Neural progenitor cell (in vitro differentiated cells): ENCODE measurements at regions not wholly inside any gene's neighbourhood (a gene's known extent, or its start where the extent isn't known, plus 50 kb on each side); places are given as distances from the start of the nearest gene placed in this dataset.

ENCODE experiments used
- DNase-seq: peaks from one replicate; pipeline ENCODE4 v3.0.0-alpha.2; 2016; ENCODE audit warnings: low spot score
- H2AFZ ChIP-seq: fragments of 200-600 bp; sonication (generic); replicated peaks from 2 replicates; pipeline ENCODE4 v1.6.1; 2016; ENCODE audit warnings: antibody characterized with exemption
- H3F3A ChIP-seq: fragments of 200-600 bp; sonication (generic); 2 replicates; pipeline ENCODE4 v1.6.1; 2016; ENCODE audit warnings: antibody characterized with exemption, low read depth
- H3K27ac ChIP-seq: fragments of 200-600 bp; sonication (generic); 2 replicates; pipeline ENCODE4 v1.5.1; 2016; ENCODE audit warnings: mild to moderate bottlenecking
- H3K27me3 ChIP-seq: fragments of 200-600 bp; sonication (generic); 2 replicates; pipeline ENCODE4 v1.6.1; 2016; ENCODE audit warnings: mild to moderate bottlenecking, moderate library complexity
- H3K36me3 ChIP-seq: fragments of 200-600 bp; sonication (generic); 2 replicates; pipeline ENCODE4 v1.5.1; 2016
- H3K4me1 ChIP-seq: fragments of 200-600 bp; sonication (generic); 2 replicates; pipeline ENCODE4 v1.6.1; 2016; ENCODE audit warnings: mixed run types
- H3K4me2 ChIP-seq: fragments of 200-600 bp; sonication (generic); 2 replicates; pipeline ENCODE4 v1.6.1; 2016
- H3K4me3 ChIP-seq: fragments of 200-600 bp; sonication (generic); 2 replicates; pipeline ENCODE4 v1.5.1; 2016
- H3K79me2 ChIP-seq: fragments of 200-600 bp; sonication (generic); 2 replicates; pipeline ENCODE4 v1.6.1; 2016; ENCODE audit warnings: low read depth
- H3K9ac ChIP-seq: fragments of 200-600 bp; sonication (generic); 2 replicates; pipeline ENCODE4 v1.6.1; 2016
- H3K9me3 ChIP-seq: fragments of 200-600 bp; sonication (generic); 2 replicates; pipeline ENCODE4 v1.5.1; 2016; ENCODE audit warnings: low read depth
- H4K20me1 ChIP-seq: fragments of 200-600 bp; sonication (generic); 2 replicates; pipeline ENCODE4 v1.6.1; 2016; ENCODE audit warnings: low read depth
- H3K27ac Mint-ChIP-seq: 3 replicates; pipeline ENCODE4 v1.8.0; 2021; ENCODE audit warnings: mixed read lengths
- H3K27me3 Mint-ChIP-seq: 2 replicates; pipeline ENCODE4 v1.8.0; 2022; ENCODE audit warnings: low read depth, mild to moderate bottlenecking, inconsistent platforms, moderate library complexity, mixed read lengths; ENCODE audit not compliant: insufficient read depth
- H3K36me3 Mint-ChIP-seq: 3 replicates; pipeline ENCODE4 v1.8.0; 2021; ENCODE audit warnings: mixed read lengths
- H3K4me1 Mint-ChIP-seq: 3 replicates; pipeline ENCODE4 v1.8.0; 2021; ENCODE audit warnings: mixed read lengths
- H3K4me3 Mint-ChIP-seq: 3 replicates; pipeline ENCODE4 v1.8.0; 2021; ENCODE audit warnings: mild to moderate bottlenecking, moderate library complexity, mixed read lengths
- H3K9me3 Mint-ChIP-seq: 3 replicates; pipeline ENCODE4 v1.8.0; 2020; ENCODE audit warnings: mixed read lengths
- CTCF ChIP-seq: fragments of 200-600 bp; sonication (generic); IDR thresholded peaks from 2 replicates; pipeline ENCODE4 v1.5.1; 2017; ENCODE audit warnings: antibody characterized with exemption, mild to moderate bottlenecking
- EZH2 ChIP-seq: fragments of 200-600 bp; sonication (generic); IDR thresholded peaks from 2 replicates; pipeline ENCODE4 v1.6.1; 2017; ENCODE audit warnings: antibody characterized with exemption, mild to moderate bottlenecking, moderate library complexity
- EZH2phosphoT487 ChIP-seq: fragments of 200-600 bp; sonication (generic); IDR thresholded peaks from 2 replicates; pipeline ENCODE4 v1.6.1; 2017; ENCODE audit warnings: antibody characterized with exemption

DNA sequence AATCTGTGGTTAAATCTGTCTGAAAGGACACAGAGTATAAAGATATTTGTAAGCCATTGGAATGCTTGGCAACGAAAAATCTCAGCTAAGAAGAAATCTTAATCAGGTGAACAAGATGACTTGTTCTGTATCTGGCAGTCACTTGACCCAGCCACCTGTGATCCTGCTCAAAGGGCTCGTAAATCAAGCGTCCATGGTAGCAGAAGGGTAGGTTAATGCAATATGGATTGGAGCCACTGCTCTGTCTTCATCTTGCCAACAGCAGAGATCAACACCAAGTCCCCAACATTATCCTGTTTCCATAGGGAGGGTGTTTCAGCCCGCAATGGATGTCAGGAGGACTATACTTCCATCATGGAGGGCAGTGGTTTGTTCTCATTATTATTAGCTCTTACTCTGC is 378.4 kb downstream of the CDH7 start:
- Histone ChIP-seq H3K4me2 (no peak overlapping the region), H3K9ac (no peak overlapping the region), H3K4me1 (no peaks in the 10 kb centered on the region), H3K79me2 (no peaks in the 10 kb centered on the region), H3K36me3 (no peaks in the 10 kb centered on the region), H4K20me1 (no peaks in the 10 kb centered on the region), H3K27me3 (no peaks in the 10 kb centered on the region), H3K27ac (no peak overlapping the region), H3K4me3 (no peak overlapping the region), H3F3A (no peaks in the 10 kb centered on the region), H3K9me3 (no peaks in the 10 kb centered on the region), H2AFZ (no peak overlapping the region)
- TF ChIP-seq EZH2phosphoT487 (no peak), EZH2 (no peak), CTCF (no peak)
- H3K27me3 Mint-ChIP-seq, result no peaks in the 10 kb centered on the region
- no peak for DNase-seq
- H3K9me3 Mint-ChIP-seq, result peaks cover 4% of the 10 kb centered on the region
- no peaks in the 10 kb centered on the region for H3K4me1 Mint-ChIP-seq
- H3K4me3 Mint-ChIP-seq, result no peak overlapping the region
- no peak overlapping the region for H3K27ac Mint-ChIP-seq
- H3K36me3 Mint-ChIP-seq, result peaks cover 2% of the 10 kb centered on the region

DNA sequence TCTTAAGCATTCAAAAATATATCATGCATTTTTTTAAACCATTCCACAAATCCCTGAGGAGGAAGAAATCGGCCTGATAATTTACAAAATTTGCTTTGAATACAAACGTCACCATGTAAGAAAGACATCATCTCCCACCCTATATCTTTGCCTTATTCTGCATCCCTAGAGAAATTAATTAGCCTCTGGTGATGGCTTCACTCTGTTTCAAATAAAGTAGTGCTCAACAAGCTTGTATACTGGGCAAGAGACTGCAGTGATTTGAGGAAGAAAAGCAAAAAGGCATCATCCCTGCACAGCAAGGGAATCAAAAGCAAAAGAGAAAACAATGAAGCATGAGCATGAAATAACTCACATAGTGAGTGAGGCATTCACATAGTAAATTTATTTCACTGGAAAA is 375.5 kb downstream of the CDH7 start:
- H3K79me2 ChIP-seq, result no peaks in the 10 kb centered on the region
- H3K4me2 ChIP-seq, result no peak overlapping the region
- Mint-ChIP-seq H3K27me3 (no peaks in the 10 kb centered on the region), H3K36me3 (no peaks in the 10 kb centered on the region), H3K9me3 (peaks cover 4% of the 10 kb centered on the region), H3K27ac (no peak overlapping the region), H3K4me1 (no peaks in the 10 kb centered on the region), H3K4me3 (no peak overlapping the region)
- H3K4me1 ChIP-seq, result no peaks in the 10 kb centered on the region
- TF ChIP-seq CTCF, result no peak
- TF ChIP-seq EZH2phosphoT487, result no peak
- TF ChIP-seq EZH2, result no peak
- H3K27me3 ChIP-seq, result no peaks in the 10 kb centered on the region
- DNase-seq, result no peak
- H3K27ac ChIP-seq, result no peak overlapping the region
- no peaks in the 10 kb centered on the region for H3F3A ChIP-seq
- no peak overlapping the region for H2AFZ ChIP-seq
- no peaks in the 10 kb centered on the region for H3K36me3 ChIP-seq
- no peaks in the 10 kb centered on the region for H3K9me3 ChIP-seq
- H4K20me1 ChIP-seq, result no peaks in the 10 kb centered on the region
- no peak overlapping the region for H3K4me3 ChIP-seq
- no peak overlapping the region for H3K9ac ChIP-seq

- peak; percentile 38 for TF ChIP-seq CTCF
- TF ChIP-seq EZH2phosphoT487, result no peak
- TF ChIP-seq EZH2, result no peak
- Histone ChIP-seq H3K4me3 (no peak overlapping the region), H3K9me3 (no peaks in the 10 kb centered on the region), H3K9ac (no peak overlapping the region), H4K20me1 (no peaks in the 10 kb centered on the region), H3K79me2 (no peaks in the 10 kb centered on the region), H3F3A (no peaks in the 10 kb centered on the region), H3K27me3 (no peaks in the 10 kb centered on the region), H3K27ac (no peak overlapping the region), H3K4me1 (no peaks in the 10 kb centered on the region), H2AFZ (no peak overlapping the region), H3K36me3 (no peaks in the 10 kb centered on the region), H3K4me2 (no peak overlapping the region)
- H3K27ac Mint-ChIP-seq, result no peak overlapping the region
- no peaks in the 10 kb centered on the region for H3K4me1 Mint-ChIP-seq
- H3K4me3 Mint-ChIP-seq, result no peak overlapping the region
- no peaks in the 10 kb centered on the region for H3K27me3 Mint-ChIP-seq
- no peak for DNase-seq
- H3K9me3 Mint-ChIP-seq, result no peaks in the 10 kb centered on the region
- no peaks in the 10 kb centered on the region for H3K36me3 Mint-ChIP-seq
Measured at GRCh38 chr18:66124394-66124793, 373.6 kb downstream of the CDH7 start.

- no peaks in the 10 kb centered on the region for H3K9me3 ChIP-seq
- TF ChIP-seq EZH2phosphoT487 (no peak), EZH2 (no peak), CTCF (no peak)
Measured at GRCh38 chr18:66119347-66119746, 368.5 kb downstream of the CDH7 start.

More at GRCh38 chr18:66119347-66119746, 368.5 kb downstream of the CDH7 start:
- H3K9ac ChIP-seq, result no peak overlapping the region
- Mint-ChIP-seq H3K27me3 (no peaks in the 10 kb centered on the region), H3K4me1 (no peaks in the 10 kb centered on the region), H3K36me3 (no peaks in the 10 kb centered on the region), H3K4me3 (no peak overlapping the region), H3K9me3 (no peaks in the 10 kb centered on the region), H3K27ac (no peak overlapping the region)
- H3K36me3 ChIP-seq, result no peaks in the 10 kb centered on the region
- no peak overlapping the region for H3K4me2 ChIP-seq
- no peaks in the 10 kb centered on the region for H3K4me1 ChIP-seq
- no peak overlapping the region for H3K4me3 ChIP-seq
- H3K27ac ChIP-seq, result no peak overlapping the region
- no peak overlapping the region for H2AFZ ChIP-seq
- H4K20me1 ChIP-seq, result no peaks in the 10 kb centered on the region
- H3K79me2 ChIP-seq, result no peaks in the 10 kb centered on the region
- H3F3A ChIP-seq, result no peaks in the 10 kb centered on the region
- no peaks in the 10 kb centered on the region for H3K27me3 ChIP-seq
- no peak for DNase-seq
